HepG2 (cell line): ENCODE measurements at regions not wholly inside any gene's neighbourhood (a gene's known extent, or its start where the extent isn't known, plus 50 kb on each side); places are given as distances from the start of the nearest gene placed in this dataset.

ENCODE experiments used
- ATAC-seq: fragments of 200-7000 bp; cut with Tn5 transposase; 3 replicates; pipeline ENCODE4 v1.9.1; 2020; ENCODE audit warnings: mild to moderate bottlenecking, moderate library complexity
- BruUV-seq: library from RNA; stranded (reverse); fragments of 400-500 nt; replicated peaks from 2 replicates; lab custom pipeline; 2021; lab: Mats Ljungman, UMichigan
- CTCF ChIA-PET: fragments of 300-600 bp; formaldehyde crosslinking; extraction: SDS; loops from one replicate; lab custom pipeline; 2021; ENCODE audit warnings: low total read pairs, inconsistent platforms, low intra/inter-chr PET ratio; lab: Yijun Ruan, JAX
- POLR2A ChIA-PET: fragments of 350-600 bp; sonication (Branson Sonifier 250); formaldehyde crosslinking; loops from one replicate; lab custom pipeline; 2020; ENCODE audit warnings: antibody characterized with exemption, inconsistent platforms; lab: Yijun Ruan, JAX
- DNase-seq: peaks from one replicate; pipeline ENCODE4 v3.0.0-alpha.2; 2015; ENCODE audit warnings: low spot score
- FAIRE-seq: peaks from 3 replicates; lab custom pipeline; 2011; peaks lifted over from hg19 to GRCh38; lab: Jason Lieb, UNC
- H2AFZ ChIP-seq: one replicate; pipeline ENCODE4 v1.6.1; 2011; ENCODE audit warnings: low read length, inconsistent platforms
- H3K27ac ChIP-seq: fragments of 300-600 bp; 3 replicates; pipeline ENCODE4 v1.8.0; 2011; ENCODE audit warnings: mixed run types, mild to moderate bottlenecking, mixed read lengths, low read length, inconsistent platforms; ENCODE audit not compliant: insufficient read depth; ENCODE audit errors: extremely low read length
- H3K27me3 ChIP-seq, 2 experiments: fragments of 200-600 bp in 1 of 2; 2 replicates in 1 of 2; 3 replicates in 1 of 2; pipeline versions ENCODE4 v1.6.0 to v1.8.0; 2011; ENCODE audit warnings: low read length in 2 of 2, mild to moderate bottlenecking in 2 of 2, moderate library complexity in 2 of 2, inconsistent platforms in 1 of 2; ENCODE audit not compliant: insufficient read depth in 2 of 2, control insufficient read depth in 1 of 2
- H3K36me3 ChIP-seq, 2 experiments: fragments of 200-600 bp in 1 of 2; replicated peaks in 1 of 2; 2 replicates in 1 of 2; 3 replicates in 1 of 2; pipeline versions ENCODE4 v1.5.1 to v1.8.0; 2011; ENCODE audit warnings: low read length in 2 of 2, inconsistent platforms in 1 of 2; ENCODE audit not compliant: insufficient read depth in 2 of 2, control insufficient read depth in 1 of 2
- H3K4me1 ChIP-seq: 2 replicates; pipeline ENCODE4 v1.5.1; 2012; ENCODE audit warnings: low read length, inconsistent platforms; ENCODE audit not compliant: insufficient read depth
- H3K4me2 ChIP-seq: 2 replicates; pipeline ENCODE4 v1.6.0; 2011; ENCODE audit warnings: low read depth, low read length, inconsistent platforms
- H3K4me3 ChIP-seq, 3 experiments: fragments of 200-600 bp in 1 of 3; sonication (generic), shearing (Covaris generic) in 1 of 3; replicated peaks in 1 of 3; 2 replicates each; pipeline ENCODE4 v1.5.1; 2011 to 2016; ENCODE audit warnings: low read length in 3 of 3, inconsistent platforms in 2 of 3, low read depth in 2 of 3, mild to moderate bottlenecking in 2 of 3, control low read depth in 1 of 3, mixed read lengths in 1 of 3; ENCODE audit not compliant: insufficient read depth in 1 of 3
- H3K79me2 ChIP-seq: one replicate; pipeline ENCODE4 v1.6.1; 2011; ENCODE audit warnings: low read length, inconsistent platforms; ENCODE audit not compliant: insufficient read depth
- H3K9ac ChIP-seq: 2 replicates; pipeline ENCODE4 v1.6.0; 2011; ENCODE audit warnings: mild to moderate bottlenecking, low read depth, low read length, inconsistent platforms; ENCODE audit not compliant: insufficient read depth
- H3K9me3 ChIP-seq: 2 replicates; pipeline ENCODE4 v1.5.1; 2012; ENCODE audit warnings: mild to moderate bottlenecking, low read length
- H4K20me1 ChIP-seq: 2 replicates; pipeline ENCODE4 v1.6.0; 2011; ENCODE audit warnings: inconsistent platforms, mild to moderate bottlenecking, low read length, moderate library complexity; ENCODE audit not compliant: insufficient read depth
- GATAD1 ChIP-seq: IDR thresholded peaks from 2 replicates; pipeline ENCODE4 v1.6.1; 2016; ENCODE audit warnings: missing genetic modification reagents, missing compliant biosample characterization
- KLF12 ChIP-seq: sonication (generic); formaldehyde crosslinking; IDR thresholded peaks from 2 replicates; pipeline ENCODE4 v1.4.0; 2020; ENCODE audit warnings: missing genetic modification reagents, borderline replicate concordance
- LCORL ChIP-seq, 2 experiments: fragments of 450-650 bp in 1 of 2; sonication (generic) in 1 of 2; formaldehyde crosslinking in 1 of 2; IDR thresholded peaks; 2 replicates each; pipeline versions ENCODE4 v1.5.0 to v1.6.1; 2017 to 2020; ENCODE audit warnings: antibody characterized with exemption in 1 of 2, missing genetic modification reagents in 1 of 2
- SKI ChIP-seq: fragments of 450-650 bp; IDR thresholded peaks from one replicate; pipeline ENCODE4 v1.6.1; 2018; ENCODE audit warnings: mild to moderate bottlenecking; ENCODE audit not compliant: partially characterized antibody
- TBX2 ChIP-seq: sonication (generic); formaldehyde crosslinking; IDR thresholded peaks from 2 replicates; pipeline ENCODE4 v1.5.0; 2020; ENCODE audit warnings: missing genetic modification reagents, mild to moderate bottlenecking, borderline replicate concordance
- ZNF260 ChIP-seq: sonication (generic); formaldehyde crosslinking; IDR thresholded peaks from 2 replicates; pipeline ENCODE4 v1.4.0; 2020; ENCODE audit warnings: missing genetic modification reagents, low read depth, mild to moderate bottlenecking, borderline replicate concordance
- ZNF510 ChIP-seq: sonication (generic); formaldehyde crosslinking; IDR thresholded peaks from 2 replicates; pipeline ENCODE4 v1.4.0; 2020; ENCODE audit warnings: low read depth, mild to moderate bottlenecking, missing genetic modification reagents
- WGBS: methylation state at CpG from one replicate; pipeline ENCODE4 v1.1.6; 2017; ENCODE audit warnings: low lambda C conversion rate; 5-methylcytosine and 5-hydroxymethylcytosine counted together
- in situ Hi-C: cut with HindIII; loops from 2 replicates; pipeline ENCODE4 v1.10.0; 2017; ENCODE audit warnings: low pct_unique_long_range_greater_than_20kb; ENCODE audit not compliant: extremely low pct_ligation_motif_present
- intact Hi-C: fragments of 100-400 bp; cut with micrococcal nuclease; formaldehyde crosslinking; loops from one replicate; pipeline ENCODE4 v1.10.0; 2022; ENCODE audit not compliant: unreplicated experiment
- TF ChIP-seq, protein P1 (sequence below): sonication (generic); formaldehyde crosslinking; IDR thresholded peaks from 2 replicates; pipeline ENCODE4 v1.5.1; 2020; ENCODE audit warnings: mild to moderate bottlenecking, missing genetic modification reagents, moderate library complexity
- TF ChIP-seq, protein P2 (sequence below): sonication (generic); formaldehyde crosslinking; IDR thresholded peaks from 2 replicates; pipeline ENCODE4 v1.4.0; 2020; ENCODE audit warnings: missing genetic modification reagents
- TF ChIP-seq, protein P3 (sequence below): sonication (generic); formaldehyde crosslinking; IDR thresholded peaks from 2 replicates; pipeline ENCODE4 v1.4.0; 2020; ENCODE audit warnings: missing genetic modification reagents, borderline replicate concordance
- TF ChIP-seq, protein P4 (sequence below): sonication (generic); formaldehyde crosslinking; IDR thresholded peaks from 2 replicates; pipeline ENCODE4 v1.4.0; 2020; ENCODE audit warnings: missing genetic modification reagents

DNA sequence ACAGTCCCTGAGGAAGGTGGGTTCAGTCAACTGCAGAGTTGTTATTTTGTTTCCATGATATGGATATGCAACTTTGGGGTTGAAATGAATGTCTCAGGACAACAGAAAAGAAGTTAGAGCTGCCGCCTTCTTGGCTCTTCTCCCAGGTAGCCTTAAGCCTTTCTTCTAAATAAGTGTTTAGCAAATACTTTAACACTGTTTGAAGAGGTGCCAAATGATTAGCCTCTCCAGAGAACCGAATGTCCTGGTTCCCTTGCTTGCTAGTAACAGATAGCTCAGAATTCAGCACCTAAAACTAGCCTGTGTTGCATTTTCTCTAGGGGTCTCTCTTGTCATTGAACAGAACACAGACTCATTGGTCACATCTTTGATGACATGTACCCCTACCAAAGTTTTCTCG lies 127.7 kb upstream of the PIK3R1 start:
- no peak overlapping the region for H3K4me3 ChIP-seq
- intact Hi-C loops (loop anchor here (2.0 kb wide), 1 partner anchor 483 kb away; no protein-coding TSS in a partner anchor), in situ Hi-C loops (no loop called here)
- H2AFZ ChIP-seq, result no peak overlapping the region
- no peaks in the 10 kb centered on the region for H4K20me1 ChIP-seq
- TF ChIP-seq GATAD1 (no peak), SKI (no peak), ZNF260 (CRISPR knock-in tag) (no peak), KLF12 (CRISPR knock-in tag) (no peak), LCORL (IDR thresholded peaks at IDR 0.05) (no peak), LCORL (CRISPR knock-in tag; IDR thresholded peaks at IDR 0.05) (no peak), ZNF510 (no peak), TBX2 (no peak)
- TF ChIP-seq, protein P1, sequence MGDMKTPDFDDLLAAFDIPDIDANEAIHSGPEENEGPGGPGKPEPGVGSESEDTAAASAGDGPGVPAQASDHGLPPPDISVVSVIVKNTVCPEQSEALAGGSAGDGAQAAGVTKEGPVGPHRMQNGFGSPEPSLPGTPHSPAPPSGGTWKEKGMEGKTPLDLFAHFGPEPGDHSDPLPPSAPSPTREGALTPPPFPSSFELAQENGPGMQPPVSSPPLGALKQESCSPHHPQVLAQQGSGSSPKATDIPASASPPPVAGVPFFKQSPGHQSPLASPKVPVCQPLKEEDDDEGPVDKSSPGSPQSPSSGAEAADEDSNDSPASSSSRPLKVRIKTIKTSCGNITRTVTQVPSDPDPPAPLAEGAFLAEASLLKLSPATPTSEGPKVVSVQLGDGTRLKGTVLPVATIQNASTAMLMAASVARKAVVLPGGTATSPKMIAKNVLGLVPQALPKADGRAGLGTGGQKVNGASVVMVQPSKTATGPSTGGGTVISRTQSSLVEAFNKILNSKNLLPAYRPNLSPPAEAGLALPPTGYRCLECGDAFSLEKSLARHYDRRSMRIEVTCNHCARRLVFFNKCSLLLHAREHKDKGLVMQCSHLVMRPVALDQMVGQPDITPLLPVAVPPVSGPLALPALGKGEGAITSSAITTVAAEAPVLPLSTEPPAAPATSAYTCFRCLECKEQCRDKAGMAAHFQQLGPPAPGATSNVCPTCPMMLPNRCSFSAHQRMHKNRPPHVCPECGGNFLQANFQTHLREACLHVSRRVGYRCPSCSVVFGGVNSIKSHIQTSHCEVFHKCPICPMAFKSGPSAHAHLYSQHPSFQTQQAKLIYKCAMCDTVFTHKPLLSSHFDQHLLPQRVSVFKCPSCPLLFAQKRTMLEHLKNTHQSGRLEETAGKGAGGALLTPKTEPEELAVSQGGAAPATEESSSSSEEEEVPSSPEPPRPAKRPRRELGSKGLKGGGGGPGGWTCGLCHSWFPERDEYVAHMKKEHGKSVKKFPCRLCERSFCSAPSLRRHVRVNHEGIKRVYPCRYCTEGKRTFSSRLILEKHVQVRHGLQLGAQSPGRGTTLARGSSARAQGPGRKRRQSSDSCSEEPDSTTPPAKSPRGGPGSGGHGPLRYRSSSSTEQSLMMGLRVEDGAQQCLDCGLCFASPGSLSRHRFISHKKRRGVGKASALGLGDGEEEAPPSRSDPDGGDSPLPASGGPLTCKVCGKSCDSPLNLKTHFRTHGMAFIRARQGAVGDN (CRISPR knock-in tag), result no peak
- TF ChIP-seq, protein P2, sequence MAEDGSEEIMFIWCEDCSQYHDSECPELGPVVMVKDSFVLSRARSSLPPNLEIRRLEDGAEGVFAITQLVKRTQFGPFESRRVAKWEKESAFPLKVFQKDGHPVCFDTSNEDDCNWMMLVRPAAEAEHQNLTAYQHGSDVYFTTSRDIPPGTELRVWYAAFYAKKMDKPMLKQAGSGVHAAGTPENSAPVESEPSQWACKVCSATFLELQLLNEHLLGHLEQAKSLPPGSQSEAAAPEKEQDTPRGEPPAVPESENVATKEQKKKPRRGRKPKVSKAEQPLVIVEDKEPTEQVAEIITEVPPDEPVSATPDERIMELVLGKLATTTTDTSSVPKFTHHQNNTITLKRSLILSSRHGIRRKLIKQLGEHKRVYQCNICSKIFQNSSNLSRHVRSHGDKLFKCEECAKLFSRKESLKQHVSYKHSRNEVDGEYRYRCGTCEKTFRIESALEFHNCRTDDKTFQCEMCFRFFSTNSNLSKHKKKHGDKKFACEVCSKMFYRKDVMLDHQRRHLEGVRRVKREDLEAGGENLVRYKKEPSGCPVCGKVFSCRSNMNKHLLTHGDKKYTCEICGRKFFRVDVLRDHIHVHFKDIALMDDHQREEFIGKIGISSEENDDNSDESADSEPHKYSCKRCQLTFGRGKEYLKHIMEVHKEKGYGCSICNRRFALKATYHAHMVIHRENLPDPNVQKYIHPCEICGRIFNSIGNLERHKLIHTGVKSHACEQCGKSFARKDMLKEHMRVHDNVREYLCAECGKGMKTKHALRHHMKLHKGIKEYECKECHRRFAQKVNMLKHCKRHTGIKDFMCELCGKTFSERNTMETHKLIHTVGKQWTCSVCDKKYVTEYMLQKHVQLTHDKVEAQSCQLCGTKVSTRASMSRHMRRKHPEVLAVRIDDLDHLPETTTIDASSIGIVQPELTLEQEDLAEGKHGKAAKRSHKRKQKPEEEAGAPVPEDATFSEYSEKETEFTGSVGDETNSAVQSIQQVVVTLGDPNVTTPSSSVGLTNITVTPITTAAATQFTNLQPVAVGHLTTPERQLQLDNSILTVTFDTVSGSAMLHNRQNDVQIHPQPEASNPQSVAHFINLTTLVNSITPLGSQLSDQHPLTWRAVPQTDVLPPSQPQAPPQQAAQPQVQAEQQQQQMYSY (CRISPR knock-in tag), result no peak
- TF ChIP-seq, protein P3, sequence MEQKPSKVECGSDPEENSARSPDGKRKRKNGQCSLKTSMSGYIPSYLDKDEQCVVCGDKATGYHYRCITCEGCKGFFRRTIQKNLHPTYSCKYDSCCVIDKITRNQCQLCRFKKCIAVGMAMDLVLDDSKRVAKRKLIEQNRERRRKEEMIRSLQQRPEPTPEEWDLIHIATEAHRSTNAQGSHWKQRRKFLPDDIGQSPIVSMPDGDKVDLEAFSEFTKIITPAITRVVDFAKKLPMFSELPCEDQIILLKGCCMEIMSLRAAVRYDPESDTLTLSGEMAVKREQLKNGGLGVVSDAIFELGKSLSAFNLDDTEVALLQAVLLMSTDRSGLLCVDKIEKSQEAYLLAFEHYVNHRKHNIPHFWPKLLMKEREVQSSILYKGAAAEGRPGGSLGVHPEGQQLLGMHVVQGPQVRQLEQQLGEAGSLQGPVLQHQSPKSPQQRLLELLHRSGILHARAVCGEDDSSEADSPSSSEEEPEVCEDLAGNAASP (CRISPR knock-in tag), result no peak
- TF ChIP-seq, protein P4, sequence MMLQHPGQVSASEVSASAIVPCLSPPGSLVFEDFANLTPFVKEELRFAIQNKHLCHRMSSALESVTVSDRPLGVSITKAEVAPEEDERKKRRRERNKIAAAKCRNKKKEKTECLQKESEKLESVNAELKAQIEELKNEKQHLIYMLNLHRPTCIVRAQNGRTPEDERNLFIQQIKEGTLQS (CRISPR knock-in tag), result no peak
- no peaks in the 10 kb centered on the region; a peak in 2 of 5 replicates for H3K27me3 ChIP-seq
- H3K27ac ChIP-seq, result no peak overlapping the region
- no peak overlapping the region for H3K4me2 ChIP-seq
- BruUV-seq, result no TSS peak
- CTCF ChIA-PET, result no interaction called here
- 7% methylated on average over 3 of the region's 3 CpGs for WGBS
- DNase-seq (no peak), ATAC-seq (no peak), FAIRE-seq (no peak)
- no peaks in the 10 kb centered on the region for H3K4me1 ChIP-seq
- H3K9ac ChIP-seq, result no peak overlapping the region
- H3K36me3 ChIP-seq, result no peaks in the 10 kb centered on the region
- POLR2A ChIA-PET, result no interaction called here
- no peaks in the 10 kb centered on the region for H3K79me2 ChIP-seq
- H3K9me3 ChIP-seq, result no peaks in the 10 kb centered on the region
